GM12875 (cell line): ENCODE measurements at regions not wholly inside any gene's neighbourhood (a gene's known extent, or its start where the extent isn't known, plus 50 kb on each side); places are given as distances from the start of the nearest gene placed in this dataset.
"Not testable (repeated sequence)": the region's sequence is repeated elsewhere in the genome, so short reads cannot be mapped to it uniquely, and the experiment has no call there.

Experiments
- H3K4me3 ChIP-seq: one replicate; pipeline ENCODE4 v1.5.1; 2011; ENCODE audit warnings: low read depth, low read length, control low read depth
- TF ChIP-seq, protein P1 (sequence below): IDR thresholded peaks from 2 replicates; pipeline ENCODE4 v1.5.1; 2011; ENCODE audit warnings: low read depth, mild to moderate bottlenecking, control low read depth, inconsistent platforms, low read length, moderate library complexity, borderline replicate concordance; ENCODE audit not compliant: insufficient read depth

DNA sequence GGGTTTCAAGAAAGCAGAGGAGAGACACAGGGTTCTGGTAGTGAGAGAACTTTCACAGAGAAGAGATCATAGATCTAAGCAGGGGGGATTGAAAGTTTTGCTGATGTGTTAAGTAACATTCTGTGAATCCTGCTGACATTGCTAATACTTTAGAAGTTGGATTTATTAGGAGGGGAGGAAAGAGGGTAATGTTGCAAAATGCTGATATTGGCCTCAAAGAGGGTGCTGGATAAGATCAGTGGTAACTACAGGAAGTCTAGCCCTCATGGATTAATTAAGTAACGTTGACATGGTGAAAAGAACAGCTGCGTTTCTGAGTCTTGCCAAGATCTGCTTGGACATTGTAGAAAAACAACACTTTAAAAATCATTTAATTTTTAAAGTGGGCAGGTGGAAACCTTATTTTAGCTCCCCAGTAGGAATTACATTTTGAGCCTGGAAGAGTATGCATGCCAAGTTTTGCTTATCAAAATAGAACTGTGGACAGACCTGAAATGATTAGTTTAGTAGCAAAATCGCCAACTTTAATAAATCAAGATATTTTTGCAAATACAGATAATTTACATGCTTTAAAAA lies 606.0 kb upstream of the HTR1E start:
- TF ChIP-seq, protein P1, sequence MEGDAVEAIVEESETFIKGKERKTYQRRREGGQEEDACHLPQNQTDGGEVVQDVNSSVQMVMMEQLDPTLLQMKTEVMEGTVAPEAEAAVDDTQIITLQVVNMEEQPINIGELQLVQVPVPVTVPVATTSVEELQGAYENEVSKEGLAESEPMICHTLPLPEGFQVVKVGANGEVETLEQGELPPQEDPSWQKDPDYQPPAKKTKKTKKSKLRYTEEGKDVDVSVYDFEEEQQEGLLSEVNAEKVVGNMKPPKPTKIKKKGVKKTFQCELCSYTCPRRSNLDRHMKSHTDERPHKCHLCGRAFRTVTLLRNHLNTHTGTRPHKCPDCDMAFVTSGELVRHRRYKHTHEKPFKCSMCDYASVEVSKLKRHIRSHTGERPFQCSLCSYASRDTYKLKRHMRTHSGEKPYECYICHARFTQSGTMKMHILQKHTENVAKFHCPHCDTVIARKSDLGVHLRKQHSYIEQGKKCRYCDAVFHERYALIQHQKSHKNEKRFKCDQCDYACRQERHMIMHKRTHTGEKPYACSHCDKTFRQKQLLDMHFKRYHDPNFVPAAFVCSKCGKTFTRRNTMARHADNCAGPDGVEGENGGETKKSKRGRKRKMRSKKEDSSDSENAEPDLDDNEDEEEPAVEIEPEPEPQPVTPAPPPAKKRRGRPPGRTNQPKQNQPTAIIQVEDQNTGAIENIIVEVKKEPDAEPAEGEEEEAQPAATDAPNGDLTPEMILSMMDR, result no peak
- no peak overlapping the region for H3K4me3 ChIP-seq

DNA sequence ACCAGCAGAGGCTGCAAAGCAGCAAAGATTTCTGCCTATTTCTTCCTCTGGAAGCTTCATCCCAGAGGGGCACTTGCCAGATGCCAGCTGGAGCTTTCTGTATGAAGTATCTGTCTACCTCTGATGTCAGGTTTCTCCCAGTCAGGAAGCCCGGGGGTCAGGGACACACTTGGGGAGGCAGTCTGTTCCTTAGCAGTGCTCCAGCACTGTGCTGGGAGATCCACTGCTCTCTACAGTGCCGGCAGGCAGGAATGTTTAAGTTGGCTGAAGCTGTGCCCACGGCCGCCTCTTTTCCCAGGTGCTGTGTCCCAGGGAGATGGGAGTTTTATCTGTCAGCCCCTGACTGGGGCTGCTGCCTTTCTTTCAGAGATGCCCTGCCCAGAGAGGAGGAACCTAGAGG lies 631.1 kb upstream of the HTR1E start:
- TF ChIP-seq, protein P1, result no peak

DNA sequence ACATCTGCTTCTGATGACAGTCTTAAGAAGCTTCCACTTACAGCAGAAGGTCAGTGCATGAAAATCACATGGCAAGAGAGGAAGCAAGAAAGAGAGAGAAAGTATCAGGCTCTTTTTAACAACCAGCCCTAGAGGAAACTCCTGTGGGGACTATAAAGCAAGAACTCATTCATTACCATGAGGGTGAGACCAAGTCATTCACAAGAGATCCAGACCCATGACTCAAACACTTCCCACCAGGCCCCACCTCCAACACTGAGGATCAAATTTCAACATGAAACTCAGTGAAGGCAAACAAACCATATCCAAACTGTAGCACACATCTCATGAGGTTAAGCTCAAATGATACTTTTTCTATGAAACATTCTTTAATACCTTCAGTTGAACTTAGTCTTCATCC lies 643.2 kb upstream of the SYNCRIP start:
- TF ChIP-seq, protein P1, result no peak
- H3K4me3 ChIP-seq, result no peak overlapping the region

More for the DNA sequence above, 631.1 kb upstream of the HTR1E start:
- H3K4me3 ChIP-seq, result no peak overlapping the region

DNA sequence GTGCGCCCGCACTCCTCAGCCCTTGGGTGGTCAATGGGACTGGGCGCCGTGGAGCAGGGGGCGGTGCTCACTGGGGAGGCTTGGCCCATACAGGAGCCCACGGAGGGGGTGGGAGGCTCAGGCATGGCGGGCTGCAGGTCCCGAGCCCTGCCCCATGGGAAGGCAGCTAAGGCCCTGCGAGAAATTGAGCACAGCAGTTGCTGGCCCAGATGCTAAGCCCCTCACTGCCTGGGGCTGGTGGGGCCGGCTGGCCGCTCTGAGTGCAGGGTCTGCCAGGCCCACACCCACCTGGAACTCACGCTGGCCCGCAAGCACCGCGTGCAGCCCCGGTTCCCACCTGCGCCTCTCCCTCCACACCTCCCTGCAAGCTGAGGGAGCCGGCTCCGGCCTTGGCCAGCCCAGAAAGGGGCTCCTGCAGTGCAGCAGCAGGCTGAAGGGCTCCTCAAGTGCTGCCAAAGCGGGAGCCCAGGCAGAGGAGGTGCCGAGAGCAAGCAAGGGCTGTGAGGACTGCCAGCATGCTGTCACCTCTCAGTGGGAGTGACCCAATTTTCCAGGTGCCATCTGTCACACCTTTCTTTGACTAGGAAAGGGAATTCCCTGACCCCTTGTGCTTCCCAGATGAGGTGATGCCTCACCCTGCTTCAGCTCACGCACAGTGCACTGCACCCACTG lies 642.3 kb upstream of the SYNCRIP start:
- not testable (repeated sequence) for H3K4me3 ChIP-seq

DNA sequence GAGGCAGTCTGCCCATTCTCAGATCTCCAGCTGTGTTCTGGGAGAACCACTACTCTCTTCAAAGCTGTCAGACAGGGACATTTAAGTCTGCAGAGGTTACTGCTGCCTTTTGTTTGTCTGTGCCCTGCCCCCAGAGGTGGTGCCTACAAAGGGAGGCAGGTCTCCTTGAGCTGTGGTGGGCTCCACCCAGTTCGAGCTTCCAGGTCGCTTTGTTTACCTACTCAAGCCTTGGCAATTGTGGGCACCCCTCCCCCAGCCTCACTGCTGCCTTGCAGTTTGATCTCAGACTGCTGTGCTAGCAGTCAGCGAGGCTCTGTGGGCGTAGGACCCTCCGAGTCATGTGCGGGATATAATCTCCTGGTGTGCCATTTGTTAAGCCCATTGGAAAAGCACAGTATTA lies 640.9 kb upstream of the SYNCRIP start:
- not testable (repeated sequence) for H3K4me3 ChIP-seq

DNA sequence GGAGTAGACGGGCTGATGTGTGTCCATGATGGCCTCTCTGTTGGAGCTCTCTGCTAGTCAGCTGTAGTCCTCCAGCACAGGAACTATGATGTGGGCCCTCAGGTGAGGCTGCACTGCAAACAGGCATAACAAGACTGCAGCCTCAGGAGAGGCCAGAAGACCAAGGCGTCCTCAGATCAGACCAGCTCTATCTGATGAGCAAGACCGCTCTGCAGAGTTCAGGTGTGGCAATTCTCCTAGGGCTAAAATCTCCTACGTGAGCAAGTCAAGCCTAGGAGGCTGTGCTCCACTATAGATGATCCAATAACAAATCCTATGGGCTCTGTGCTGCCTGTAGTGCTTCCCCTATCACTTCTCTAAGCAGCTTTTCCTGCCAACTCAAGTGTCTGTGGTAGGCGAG lies 633.4 kb upstream of the SYNCRIP start:
- TF ChIP-seq, protein P1, result no peak
- no peak overlapping the region for H3K4me3 ChIP-seq

DNA sequence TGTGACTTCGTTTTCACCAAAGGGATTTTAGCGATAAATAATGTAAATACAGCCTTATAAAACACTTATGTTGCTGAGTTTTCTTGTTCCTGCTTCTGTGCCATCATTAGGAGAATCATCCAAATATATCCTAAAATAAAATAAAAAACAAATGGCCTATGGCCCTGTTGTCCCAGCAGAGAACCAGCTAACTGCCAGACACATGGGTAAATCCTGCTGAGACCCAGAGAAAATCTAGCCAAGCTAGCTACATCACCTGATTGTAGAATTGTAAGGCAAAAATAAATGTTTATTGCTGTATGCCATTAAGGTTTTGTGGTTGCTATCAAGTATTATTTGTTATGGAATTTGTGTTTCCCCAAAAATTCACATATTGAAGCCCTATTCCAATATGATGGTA lies 631.2 kb upstream of the SYNCRIP start:
- H3K4me3 ChIP-seq, result no peak overlapping the region
- TF ChIP-seq, protein P1, result no peak

DNA sequence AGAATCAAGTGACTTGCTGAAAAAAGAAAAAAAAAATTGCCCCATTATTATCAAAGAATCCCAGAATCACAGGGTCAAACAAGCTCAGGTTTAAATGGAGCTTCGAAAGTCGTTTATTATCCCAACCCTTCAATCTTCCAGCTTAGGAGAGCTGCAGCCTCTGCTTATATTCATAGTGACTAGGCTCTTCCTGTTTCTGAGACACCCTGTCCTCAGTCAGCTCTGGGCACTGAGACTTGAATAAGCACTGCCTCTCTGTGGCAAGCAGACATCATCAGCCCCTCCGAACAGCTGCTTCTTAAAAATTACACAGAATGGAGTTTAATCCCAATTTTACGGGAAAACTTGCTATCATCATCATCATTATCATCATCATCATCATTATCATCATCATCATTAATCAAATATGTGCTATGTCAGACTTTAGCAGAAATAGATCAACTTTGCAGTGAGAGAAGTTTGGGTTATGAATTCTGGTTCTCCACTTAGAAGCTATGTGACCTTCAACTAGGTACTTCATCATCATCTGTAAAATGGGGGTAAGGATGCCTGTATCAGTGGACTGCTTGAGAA lies 614.0 kb upstream of the SYNCRIP start:
- TF ChIP-seq, protein P1, result no peak
- no peak overlapping the region for H3K4me3 ChIP-seq
